Loucy (cell line): ENCODE measurements at regions not wholly inside any gene's neighbourhood (a gene's known extent, or its start where the extent isn't known, plus 50 kb on each side); places are given as distances from the start of the nearest gene placed in this dataset.

Experiments
- H2AFZ ChIP-seq: fragments of 200-600 bp; sonication (generic); 2 replicates; pipeline ENCODE4 v1.6.0; 2016; ENCODE audit warnings: antibody characterized with exemption, mild to moderate bottlenecking, low read length, moderate library complexity
- H3F3A ChIP-seq: fragments of 200-600 bp; 2 replicates; pipeline ENCODE4 v1.6.0; 2016; ENCODE audit warnings: antibody characterized with exemption, low read depth, mild to moderate bottlenecking
- H3K27me3 ChIP-seq: fragments of 200-600 bp; sonication (generic); 2 replicates; pipeline ENCODE4 v1.6.1; 2014; ENCODE audit warnings: low read length, mild to moderate bottlenecking; ENCODE audit not compliant: insufficient read depth, poor library complexity, severe bottlenecking
- H3K36me3 ChIP-seq: fragments of 200-600 bp; sonication (generic); 2 replicates; pipeline ENCODE4 v1.6.1; 2016; ENCODE audit warnings: low read length; ENCODE audit not compliant: insufficient read depth
- H3K4me1 ChIP-seq: fragments of 200-600 bp; sonication (generic); 2 replicates; pipeline ENCODE4 v1.5.1; 2014; ENCODE audit warnings: low read length, mild to moderate bottlenecking; ENCODE audit not compliant: insufficient read depth, poor library complexity, severe bottlenecking
- H3K4me2 ChIP-seq: fragments of 200-600 bp; sonication (generic); 2 replicates; pipeline ENCODE4 v1.6.0; 2014; ENCODE audit warnings: antibody characterized with exemption, low read length, low read depth, mild to moderate bottlenecking; ENCODE audit not compliant: poor library complexity, severe bottlenecking
- H3K4me3 ChIP-seq: fragments of 200-600 bp; sonication (generic); 2 replicates; pipeline ENCODE4 v1.5.1; 2014; ENCODE audit warnings: low read length, mild to moderate bottlenecking, mixed read lengths; ENCODE audit not compliant: poor library complexity, severe bottlenecking
- H3K79me2 ChIP-seq: fragments of 200-600 bp; sonication (generic); 2 replicates; pipeline ENCODE4 v1.6.1; 2014; ENCODE audit warnings: low read length; ENCODE audit not compliant: insufficient read depth
- H3K9ac ChIP-seq: fragments of 200-600 bp; sonication (generic); 2 replicates; pipeline ENCODE4 v1.6.0; 2014; ENCODE audit warnings: mild to moderate bottlenecking, low read depth, low read length, moderate library complexity; ENCODE audit not compliant: poor library complexity, severe bottlenecking
- H3K9me2 ChIP-seq: fragments of 200-600 bp; sonication (generic); replicated peaks from 2 replicates; pipeline ENCODE4 v1.6.1; 2016; ENCODE audit warnings: low read depth, low read length, mixed read lengths
- H3K9me3 ChIP-seq: fragments of 200-600 bp; sonication (generic); 2 replicates; pipeline ENCODE4 v1.6.1; 2014; ENCODE audit warnings: mild to moderate bottlenecking, antibody characterized with exemption, low read length, low read depth; ENCODE audit not compliant: insufficient read depth
- H4K20me1 ChIP-seq: fragments of 200-600 bp; sonication (generic); 2 replicates; pipeline ENCODE4 v1.6.0; 2014; ENCODE audit warnings: antibody characterized with exemption, low read length, mild to moderate bottlenecking; ENCODE audit not compliant: insufficient read depth, poor library complexity, severe bottlenecking
- EZH2phosphoT487 ChIP-seq: fragments of 200-600 bp; IDR thresholded peaks from 2 replicates; pipeline ENCODE4 v1.6.1; 2018; ENCODE audit warnings: antibody characterized with exemption, mild to moderate bottlenecking, moderate library complexity, borderline replicate concordance
- TF ChIP-seq, protein P1 (sequence below): fragments of 200-600 bp; sonication (generic); conservative IDR thresholded peaks from 2 replicates; pipeline ENCODE4 v1.5.1; 2014; ENCODE audit warnings: mild to moderate bottlenecking, antibody characterized with exemption, low read length

DNA sequence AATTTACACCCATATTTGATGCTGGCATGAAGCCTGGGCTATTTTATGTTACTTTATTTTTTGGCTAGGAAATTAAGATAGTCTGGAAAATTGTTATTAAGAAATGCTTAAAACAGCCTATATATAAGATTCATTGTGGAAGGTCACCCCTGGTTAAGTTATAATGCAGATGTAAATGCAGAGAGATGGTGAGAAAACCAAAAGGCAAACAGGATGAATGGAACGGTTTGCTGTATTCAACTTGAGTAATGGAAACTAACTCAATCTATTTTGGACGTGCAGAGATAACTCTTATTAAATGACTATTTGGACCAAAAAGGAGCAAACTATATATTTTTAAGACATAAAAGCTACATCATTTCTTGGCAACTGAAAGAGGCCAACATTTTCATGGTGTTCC, 446.3 kb upstream of the FRG1 start:
- Histone ChIP-seq H3K9me2 (no peaks in the 10 kb centered on the region), H3K4me1 (peaks cover 13% of the 10 kb centered on the region), H2AFZ (no peak overlapping the region), H4K20me1 (no peaks in the 10 kb centered on the region), H3K9ac (no peak overlapping the region), H3K4me3 (no peak overlapping the region), H3K79me2 (no peaks in the 10 kb centered on the region), H3K27me3 (no peaks in the 10 kb centered on the region), H3K36me3 (no peaks in the 10 kb centered on the region), H3K4me2 (no peak overlapping the region), H3F3A (no peaks in the 10 kb centered on the region), H3K9me3 (peaks cover 5% of the 10 kb centered on the region; the same call in 1 of the 2 replicates)
- TF ChIP-seq, protein P1, sequence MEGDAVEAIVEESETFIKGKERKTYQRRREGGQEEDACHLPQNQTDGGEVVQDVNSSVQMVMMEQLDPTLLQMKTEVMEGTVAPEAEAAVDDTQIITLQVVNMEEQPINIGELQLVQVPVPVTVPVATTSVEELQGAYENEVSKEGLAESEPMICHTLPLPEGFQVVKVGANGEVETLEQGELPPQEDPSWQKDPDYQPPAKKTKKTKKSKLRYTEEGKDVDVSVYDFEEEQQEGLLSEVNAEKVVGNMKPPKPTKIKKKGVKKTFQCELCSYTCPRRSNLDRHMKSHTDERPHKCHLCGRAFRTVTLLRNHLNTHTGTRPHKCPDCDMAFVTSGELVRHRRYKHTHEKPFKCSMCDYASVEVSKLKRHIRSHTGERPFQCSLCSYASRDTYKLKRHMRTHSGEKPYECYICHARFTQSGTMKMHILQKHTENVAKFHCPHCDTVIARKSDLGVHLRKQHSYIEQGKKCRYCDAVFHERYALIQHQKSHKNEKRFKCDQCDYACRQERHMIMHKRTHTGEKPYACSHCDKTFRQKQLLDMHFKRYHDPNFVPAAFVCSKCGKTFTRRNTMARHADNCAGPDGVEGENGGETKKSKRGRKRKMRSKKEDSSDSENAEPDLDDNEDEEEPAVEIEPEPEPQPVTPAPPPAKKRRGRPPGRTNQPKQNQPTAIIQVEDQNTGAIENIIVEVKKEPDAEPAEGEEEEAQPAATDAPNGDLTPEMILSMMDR = no peak
- TF ChIP-seq EZH2phosphoT487 = no peak

DNA sequence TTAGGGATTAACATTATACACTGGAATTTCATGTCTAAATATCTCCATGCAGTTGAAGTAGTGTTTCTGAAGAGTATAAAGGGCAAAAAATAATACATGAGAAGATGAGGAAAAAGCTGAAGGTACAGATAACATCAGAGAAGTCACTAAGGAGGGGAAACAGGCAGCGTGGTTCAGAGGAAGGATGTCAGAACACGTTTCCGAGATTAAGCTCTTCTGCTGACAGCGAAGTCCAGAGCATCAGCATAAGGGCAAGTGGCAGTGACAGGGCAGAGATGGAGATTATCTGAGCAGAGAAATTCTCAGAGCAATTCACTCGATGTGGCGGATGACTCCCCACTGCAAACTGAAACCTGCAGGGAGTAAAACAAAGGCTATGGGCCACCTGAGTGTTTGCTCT, 443.2 kb upstream of the FRG1 start:
- Histone ChIP-seq H3K9ac (no peak overlapping the region), H2AFZ (no peak overlapping the region), H3K4me3 (peak overlapping the region; percentile 25), H3F3A (no peaks in the 10 kb centered on the region), H4K20me1 (no peaks in the 10 kb centered on the region), H3K9me2 (no peaks in the 10 kb centered on the region), H3K79me2 (no peaks in the 10 kb centered on the region), H3K9me3 (no peaks in the 10 kb centered on the region; the same call in 1 of the 2 replicates), H3K27me3 (no peaks in the 10 kb centered on the region), H3K36me3 (no peaks in the 10 kb centered on the region), H3K4me1 (peaks cover 13% of the 10 kb centered on the region), H3K4me2 (peak overlapping the region; percentile 45)
- no peak for TF ChIP-seq EZH2phosphoT487
- TF ChIP-seq, protein P1 = no peak

DNA sequence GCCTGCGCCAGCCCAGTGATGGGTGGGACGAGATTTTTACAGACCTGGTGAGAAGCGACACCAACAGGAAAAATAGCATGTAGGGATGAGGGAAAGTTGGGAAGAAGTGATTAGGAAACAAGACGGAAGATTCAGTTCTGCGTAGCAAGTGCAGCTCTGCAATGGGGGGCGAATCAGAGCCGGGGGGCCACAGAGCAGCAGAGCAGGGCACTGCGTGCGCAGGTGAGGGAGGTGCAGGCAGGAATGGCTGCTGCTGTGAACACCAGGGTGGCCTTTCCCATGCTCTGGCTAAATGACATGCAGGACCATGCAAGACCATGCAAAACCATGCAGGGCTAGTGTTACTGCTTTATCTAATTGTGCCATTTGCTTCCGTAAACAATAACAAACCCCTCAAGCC, 442.7 kb upstream of the FRG1 start:
- H3K4me3 ChIP-seq = peak overlapping the region; percentile 25
- H3F3A ChIP-seq = no peaks in the 10 kb centered on the region
- H3K4me2 ChIP-seq = peak overlapping the region; percentile 45
- no peaks in the 10 kb centered on the region for H3K79me2 ChIP-seq
- no peaks in the 10 kb centered on the region for H3K27me3 ChIP-seq
- no peaks in the 10 kb centered on the region for H3K36me3 ChIP-seq
- no peaks in the 10 kb centered on the region for H4K20me1 ChIP-seq
- no peak overlapping the region for H3K9ac ChIP-seq
- no peak overlapping the region for H2AFZ ChIP-seq
- H3K9me2 ChIP-seq = no peaks in the 10 kb centered on the region
- H3K4me1 ChIP-seq = peaks cover 13% of the 10 kb centered on the region
- H3K9me3 ChIP-seq = no peaks in the 10 kb centered on the region; the same call in 1 of the 2 replicates
- TF ChIP-seq, protein P1 = no peak
- TF ChIP-seq EZH2phosphoT487 = no peak
